Suppressor macrophage treated with lipopolysaccharide for 4 hours (primary cell): ENCODE measurements at regions not wholly inside any gene's neighbourhood (a gene's known extent, or its start where the extent isn't known, plus 50 kb on each side); places are given as distances from the start of the nearest gene placed in this dataset.

Source experiments
- DNase-seq: peaks from one replicate; pipeline ENCODE4 v3.0.0-alpha.2; 2020

DNA sequence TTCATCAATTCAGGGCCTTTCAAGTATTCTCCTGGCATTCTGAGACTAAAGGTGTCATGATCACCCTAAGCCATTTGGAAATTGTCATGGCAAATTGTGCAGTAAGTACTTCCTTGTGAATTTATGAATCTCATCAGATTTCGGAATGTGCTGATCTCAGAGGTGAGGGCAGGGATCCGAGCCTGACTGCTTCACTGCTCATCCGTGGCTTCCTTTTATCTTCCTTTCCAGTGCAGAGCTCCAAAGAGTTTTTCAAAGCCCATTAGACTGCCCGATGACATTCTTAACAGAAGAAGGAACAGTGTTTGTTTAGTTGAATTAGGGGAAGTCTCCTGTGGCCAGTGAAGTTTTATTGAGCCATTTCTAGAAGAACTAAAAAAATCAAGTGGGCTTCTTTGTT is 182.8 kb upstream of the GDNF start:
- no peak for DNase-seq

DNA sequence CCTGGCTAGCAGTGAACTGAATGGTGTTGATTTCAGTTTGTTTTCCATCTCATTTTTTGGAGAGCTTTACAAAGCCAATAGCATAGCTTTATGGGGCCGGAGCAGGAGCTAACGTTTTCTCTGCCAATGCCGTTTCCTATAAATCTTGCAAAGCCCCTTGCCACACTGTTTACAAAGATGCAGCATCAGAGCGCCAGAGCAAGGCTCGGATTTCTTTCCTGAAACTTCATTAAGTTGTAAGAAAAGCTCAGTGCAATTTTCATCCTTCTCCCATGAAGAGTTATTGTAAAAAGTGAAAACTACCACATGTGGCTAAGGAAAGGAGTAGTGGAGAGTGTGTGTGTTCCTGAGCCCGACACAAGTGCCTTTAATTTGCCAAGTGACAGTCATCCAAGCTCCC is 178.2 kb upstream of the GDNF start:
- DNase-seq = no peak

- DNase-seq = no peak
Measured at GRCh38 chr5:38013107-38013506, 173.3 kb upstream of the GDNF start.

DNA sequence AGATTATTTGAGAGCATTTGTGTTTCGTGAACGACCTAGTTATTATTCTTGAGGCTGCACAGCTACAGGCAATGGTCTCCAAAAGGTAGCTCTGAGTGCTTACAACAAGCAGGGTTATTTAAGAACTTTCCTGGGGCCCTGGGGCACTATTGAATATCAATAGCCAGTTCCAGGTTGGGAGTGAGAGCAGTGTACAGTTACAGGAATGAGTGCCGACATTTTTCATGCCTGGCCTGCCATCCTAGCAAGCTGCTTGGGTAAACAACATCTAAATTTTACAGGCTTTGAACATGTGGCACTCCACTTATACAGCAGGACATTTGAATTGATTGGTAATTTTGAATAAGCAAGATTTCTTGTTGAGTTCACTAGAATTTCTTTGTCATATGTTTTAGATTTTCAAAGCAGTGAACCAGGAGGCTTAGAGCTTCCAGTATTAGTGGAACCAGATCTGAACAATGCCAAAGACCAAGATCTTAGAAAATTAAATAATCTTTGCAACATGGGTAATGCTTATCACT is 171.9 kb upstream of the GDNF start:
- DNase-seq = no peak

DNA sequence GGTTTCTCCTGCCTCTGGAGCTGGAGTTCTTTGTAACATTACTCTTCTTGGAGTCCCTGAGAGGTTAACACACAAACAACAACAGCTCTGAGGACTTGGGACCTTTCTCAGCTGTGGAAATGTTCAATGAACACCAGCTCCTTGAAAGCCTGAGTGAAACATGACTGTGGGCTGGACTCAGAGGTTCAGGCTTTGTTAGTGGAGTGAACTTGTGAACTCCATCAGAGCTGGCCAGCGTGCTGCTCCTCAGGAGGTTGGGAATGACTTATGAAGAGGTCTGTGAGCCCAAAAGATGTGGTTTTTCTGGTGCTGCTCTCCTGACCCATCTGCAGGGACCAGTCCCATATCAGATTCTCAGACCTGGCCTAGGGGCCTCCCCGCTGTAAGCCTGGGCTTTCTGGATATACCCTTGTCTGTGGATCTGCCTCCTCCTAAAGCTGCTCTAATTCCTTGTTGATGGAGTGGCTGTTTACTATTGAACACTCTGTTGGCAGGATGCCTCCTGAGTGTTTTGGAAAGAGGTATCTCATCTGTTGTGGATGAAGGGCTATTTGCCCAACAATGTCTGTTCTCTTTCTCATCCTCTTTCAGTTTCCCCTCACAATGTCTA is 170.0 kb upstream of the GDNF start:
- DNase-seq = no peak

GRCh38 chr5:38008198-38008597 is 168.4 kb upstream of the GDNF start:
- DNase-seq = no peak

GRCh38 chr5:37999593-37999992 is 159.8 kb upstream of the GDNF start:
- DNase-seq = no peak

- no peak for DNase-seq
Measured at GRCh38 chr5:37996918-37997317, 157.1 kb upstream of the GDNF start.

GRCh38 chr5:37994729-37995128 is 154.9 kb upstream of the GDNF start:
- DNase-seq = no peak

DNA sequence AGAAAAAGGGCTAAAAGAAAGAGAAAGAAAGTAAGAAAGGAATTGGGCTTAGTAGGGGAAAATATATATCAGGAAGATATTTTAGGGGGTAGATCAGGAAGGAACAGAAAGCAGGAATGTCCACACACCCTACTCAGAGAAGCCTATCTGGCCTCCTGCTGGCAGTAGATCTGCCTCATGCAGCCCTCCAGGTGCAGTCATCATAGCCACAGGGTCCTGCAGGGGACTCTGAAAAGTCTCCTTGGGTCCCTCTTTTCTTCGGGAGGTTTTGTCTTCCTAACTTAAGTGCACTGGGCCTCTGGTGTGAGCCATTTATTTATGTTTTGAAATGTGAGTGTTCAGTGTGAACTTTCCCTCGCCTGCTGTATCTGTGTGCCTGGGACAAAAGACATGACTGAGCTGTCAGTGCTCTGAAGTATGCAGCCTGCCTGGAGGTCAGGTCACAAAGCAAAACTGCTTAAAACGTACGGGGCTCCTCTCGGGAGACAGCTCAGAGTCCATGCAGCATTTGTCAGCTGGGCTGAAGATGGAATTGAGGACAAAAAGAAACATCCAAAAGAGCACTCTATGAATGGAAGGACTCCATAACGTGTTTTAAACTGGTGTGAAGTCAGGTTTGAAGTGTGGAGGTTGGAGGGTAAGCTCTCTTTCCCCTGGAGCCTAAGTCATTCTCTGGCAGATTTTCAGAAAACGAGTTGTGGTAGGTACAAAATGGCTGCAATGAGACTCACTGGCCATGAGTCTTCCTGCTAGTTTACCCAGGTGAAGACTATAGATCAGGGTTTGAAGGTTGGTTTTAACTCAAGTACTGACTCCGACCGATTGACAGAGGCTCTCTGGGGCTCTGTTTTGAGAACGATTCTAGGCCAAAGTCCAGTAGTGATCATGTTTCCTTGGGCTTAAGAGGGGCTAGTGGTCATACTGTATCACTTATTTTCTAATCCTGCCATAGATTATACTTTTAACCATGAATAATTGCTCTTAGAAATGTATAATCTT is 151.8 kb upstream of the GDNF start:
- no peak for DNase-seq

DNA sequence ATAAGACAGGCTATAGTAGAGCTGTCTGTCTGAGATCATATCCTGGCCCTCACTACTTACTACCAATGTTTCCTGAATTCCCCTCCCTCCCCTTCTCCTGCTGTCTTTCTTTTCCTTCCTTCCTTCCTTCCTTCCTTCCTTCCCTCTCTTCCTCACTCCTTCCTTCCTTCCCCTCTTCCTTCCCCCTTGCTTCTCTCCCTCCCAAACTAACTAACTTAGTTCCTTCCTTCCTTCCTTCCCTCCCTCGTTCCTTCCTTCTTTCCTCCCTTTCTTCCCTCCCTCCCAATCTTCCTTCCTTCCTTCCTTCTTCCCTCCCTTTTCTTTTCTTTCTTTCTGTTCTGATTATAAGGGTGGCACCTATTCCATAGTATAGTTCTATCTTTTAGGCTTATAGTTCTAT is 150.0 kb upstream of the GDNF start:
- no peak for DNase-seq

GRCh38 chr5:37988454-37989046 is 148.7 kb upstream of the GDNF start:
- no peak for DNase-seq

GRCh38 chr5:37984300-37984699 is 144.5 kb upstream of the GDNF start:
- DNase-seq = no peak

DNA sequence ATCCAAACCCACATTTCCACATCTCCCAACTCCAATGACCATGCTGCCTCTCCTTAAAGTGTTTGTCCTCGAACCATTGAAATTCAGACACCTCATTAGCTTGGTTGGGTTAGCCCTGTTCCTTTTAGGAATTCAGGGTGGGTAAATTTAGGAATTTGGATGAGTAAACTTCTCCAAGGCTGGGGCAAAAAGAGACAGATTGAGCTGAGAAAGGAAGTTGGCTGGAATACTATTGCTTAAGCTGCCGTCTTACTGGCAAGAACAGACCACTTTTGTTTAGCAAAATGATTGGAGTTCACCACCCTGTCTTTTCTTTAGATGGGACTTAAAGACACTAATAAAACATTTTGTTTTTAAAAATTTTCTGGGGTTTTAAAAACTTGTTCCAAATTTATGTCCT is 143.6 kb upstream of the GDNF start:
- no peak for DNase-seq

GRCh38 chr5:37979559-37979958 is 139.7 kb upstream of the GDNF start:
- DNase-seq = no peak

DNA sequence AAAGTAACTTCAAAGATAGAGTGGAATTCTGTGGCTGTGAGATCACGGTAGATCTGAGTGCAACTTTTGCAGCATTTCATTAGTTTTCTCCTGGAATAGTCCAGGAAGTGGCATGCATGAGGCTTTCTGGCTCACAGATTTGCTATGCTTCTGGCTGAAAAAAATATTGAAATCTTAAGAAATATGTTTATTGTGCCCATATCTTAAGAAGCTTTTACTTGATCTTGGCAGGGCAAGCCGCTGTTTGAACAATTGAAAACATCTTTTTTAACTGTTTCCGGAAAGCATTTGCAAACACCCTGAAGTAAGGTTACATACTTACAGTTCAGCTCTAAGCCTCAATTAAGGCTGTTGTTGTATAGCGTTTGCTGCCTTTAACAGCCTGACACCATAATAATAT is 135.7 kb upstream of the GDNF start:
- DNase-seq = no peak

- no peak for DNase-seq
Measured at GRCh38 chr5:37971483-37972024, 131.7 kb upstream of the GDNF start.

GRCh38 chr5:37966871-37967270 is 127.0 kb upstream of the GDNF start:
- DNase-seq = no peak

- DNase-seq = no peak
Measured at GRCh38 chr5:37966291-37966690, 126.5 kb upstream of the GDNF start.

GRCh38 chr5:37962389-37962788 is 122.5 kb upstream of the GDNF start:
- no peak for DNase-seq

DNA sequence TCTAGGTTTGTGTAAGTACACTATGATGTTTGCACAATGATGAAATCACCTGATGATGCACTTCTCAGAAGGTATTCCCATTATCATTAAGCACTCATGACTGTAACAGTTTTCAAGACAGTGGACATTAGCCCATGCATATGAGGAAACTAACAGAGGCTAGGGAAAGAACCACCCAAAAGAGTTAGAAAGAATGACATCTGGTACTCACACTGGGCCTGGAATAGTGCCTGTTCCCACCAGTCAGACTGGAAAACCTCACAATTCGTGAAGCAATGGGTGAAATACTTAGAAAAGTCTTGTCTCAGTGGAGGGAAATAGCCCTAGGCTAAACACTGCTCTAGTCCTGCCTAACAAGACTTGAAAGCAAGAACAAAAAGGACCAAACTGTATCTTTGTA is 117.4 kb upstream of the GDNF start:
- DNase-seq = no peak

DNA sequence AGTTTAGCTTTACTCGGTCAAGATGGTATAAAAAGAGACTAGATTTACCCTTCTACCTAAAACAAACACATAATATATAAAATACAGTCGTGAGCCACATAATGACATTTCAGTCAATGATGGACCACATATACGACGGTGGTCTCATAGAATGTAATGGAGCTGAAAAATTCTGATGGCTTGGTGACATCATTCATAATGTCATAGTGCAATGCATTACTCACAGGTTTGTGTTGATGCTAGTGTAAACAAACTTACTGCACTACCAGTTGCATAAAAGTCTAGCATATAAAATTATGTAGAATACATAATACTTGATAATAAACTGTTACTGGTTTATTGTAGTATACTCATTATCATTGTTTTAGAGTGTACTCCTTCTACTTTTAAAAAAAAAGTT is 115.9 kb upstream of the GDNF start:
- no peak for DNase-seq

DNA sequence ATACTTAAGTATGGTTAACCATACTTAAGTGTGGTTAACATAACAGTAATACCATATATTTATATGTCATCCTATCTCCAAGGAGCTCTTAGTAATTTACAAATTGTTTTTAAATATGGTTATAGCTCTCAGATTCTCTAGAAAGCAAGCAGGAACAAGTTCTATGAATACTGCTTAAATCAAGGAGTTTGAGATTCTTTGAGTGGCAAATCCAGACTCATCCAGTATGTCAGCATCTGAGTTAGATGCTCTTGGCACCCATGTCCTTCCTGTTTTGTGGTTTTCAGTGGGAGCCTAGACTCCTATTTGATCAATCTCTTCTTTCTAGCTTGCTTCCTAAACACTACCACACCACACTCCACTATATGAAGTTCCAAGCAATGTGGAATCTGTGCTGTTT is 114.7 kb upstream of the GDNF start:
- DNase-seq = no peak
